ENCODE measurements at regions not wholly inside any gene's neighbourhood (a gene's known extent, or its start where the extent isn't known, plus 50 kb on each side); places are given as distances from the start of the nearest gene placed in this dataset.
A peak's percentile ranks its signal among the peaks of the same experiment; 100 is the strongest.

- peaks cover 11% of the 10 kb centered on the region for H3K4me1 Mint-ChIP-seq
- H3K4me3 Mint-ChIP-seq, result no peak overlapping the region
- no peaks in the 10 kb centered on the region for H3K27me3 Mint-ChIP-seq (ENCODE audit: insufficient read depth)
- H3K27ac ChIP-seq (ENCODE audit: low read depth, low read length), result no peak overlapping the region
- H3K27ac Mint-ChIP-seq, result no peak overlapping the region
- H3K4me1 ChIP-seq (ENCODE audit: control insufficient read depth, insufficient read depth, low read length), result no peaks in the 10 kb centered on the region
- DNase-seq, result peak; percentile 84
- H3K4me3 ChIP-seq (ENCODE audit: low read length), result no peak overlapping the region
- no peaks in the 10 kb centered on the region for H3K36me3 ChIP-seq (ENCODE audit: control insufficient read depth, insufficient read depth, low read length)
- 60 to 68% methylated on average over 5 to 7 of the region's 7 CpGs for WGBS, 2 experiments (ENCODE audit: insufficient coverage in 1 of 2, insufficient read length in 1 of 2)
- H3K27me3 ChIP-seq (ENCODE audit: control insufficient read depth, insufficient read depth, low read length, poor library complexity, severe bottlenecking), result peaks cover 6% of the 10 kb centered on the region
- H3K9me3 ChIP-seq (ENCODE audit: control insufficient read depth, low read length), result no peaks in the 10 kb centered on the region
- H3K36me3 Mint-ChIP-seq (ENCODE audit: low read depth), result no peaks in the 10 kb centered on the region
- H3K9me3 Mint-ChIP-seq, result no peaks in the 10 kb centered on the region
- no peak overlapping the region for H3K9ac ChIP-seq (ENCODE audit: extremely low read depth, low read length, poor library complexity, severe bottlenecking)
- peak; percentile 85 for TF ChIP-seq CTCF (conservative IDR thresholded peaks at IDR 0.05)
Observed at GRCh38 chr9:82606492-82607382, 456.2 kb downstream of the RASEF start.

GRCh38 chr9:82608487-82608886 lies 454.5 kb downstream of the RASEF start:
- 82 to 87% methylated on average over 4 of the region's 4 CpGs for WGBS, 2 experiments (ENCODE audit: insufficient coverage in 1 of 2, insufficient read length in 1 of 2)
- Histone ChIP-seq H3K4me1 (ENCODE audit: control insufficient read depth, insufficient read depth, low read length) (no peaks in the 10 kb centered on the region), H3K36me3 (ENCODE audit: control insufficient read depth, insufficient read depth, low read length) (no peaks in the 10 kb centered on the region), H3K27me3 (ENCODE audit: control insufficient read depth, insufficient read depth, low read length, poor library complexity, severe bottlenecking) (peaks cover 6% of the 10 kb centered on the region), H3K9me3 (ENCODE audit: control insufficient read depth, low read length) (no peaks in the 10 kb centered on the region), H3K4me3 (ENCODE audit: low read length) (no peak overlapping the region), H3K9ac (ENCODE audit: extremely low read depth, low read length, poor library complexity, severe bottlenecking) (no peak overlapping the region), H3K27ac (ENCODE audit: low read depth, low read length) (no peak overlapping the region)
- H3K4me1 Mint-ChIP-seq, result peaks cover 11% of the 10 kb centered on the region
- no peak for DNase-seq
- H3K27me3 Mint-ChIP-seq (ENCODE audit: insufficient read depth), result no peaks in the 10 kb centered on the region
- H3K27ac Mint-ChIP-seq, result no peak overlapping the region
- no peaks in the 10 kb centered on the region for H3K9me3 Mint-ChIP-seq
- no peak for TF ChIP-seq CTCF (conservative IDR thresholded peaks at IDR 0.05)
- no peaks in the 10 kb centered on the region for H3K36me3 Mint-ChIP-seq (ENCODE audit: low read depth)
- no peak overlapping the region for H3K4me3 Mint-ChIP-seq

- H3K36me3 ChIP-seq (ENCODE audit: control insufficient read depth, insufficient read depth, low read length), result no peaks in the 10 kb centered on the region
- H3K27me3 ChIP-seq (ENCODE audit: control insufficient read depth, insufficient read depth, low read length, poor library complexity, severe bottlenecking), result no peaks in the 10 kb centered on the region
- Mint-ChIP-seq H3K27me3 (ENCODE audit: insufficient read depth) (no peaks in the 10 kb centered on the region), H3K36me3 (ENCODE audit: low read depth) (no peaks in the 10 kb centered on the region), H3K27ac (no peak overlapping the region), H3K4me3 (no peak overlapping the region), H3K4me1 (peaks cover 11% of the 10 kb centered on the region), H3K9me3 (no peaks in the 10 kb centered on the region)
- TF ChIP-seq CTCF (conservative IDR thresholded peaks at IDR 0.05), result no peak
- H3K4me1 ChIP-seq (ENCODE audit: control insufficient read depth, insufficient read depth, low read length), result no peaks in the 10 kb centered on the region
- no peak overlapping the region for H3K9ac ChIP-seq (ENCODE audit: extremely low read depth, low read length, poor library complexity, severe bottlenecking)
- DNase-seq, result no peak
- H3K4me3 ChIP-seq (ENCODE audit: low read length), result no peak overlapping the region
- WGBS, 2 experiments (ENCODE audit: insufficient coverage in 1 of 2, insufficient read length in 1 of 2), result 93 to 96% methylated on average over 4 to 5 of the region's 5 CpGs
- no peaks in the 10 kb centered on the region for H3K9me3 ChIP-seq (ENCODE audit: control insufficient read depth, low read length)
- no peak overlapping the region for H3K27ac ChIP-seq (ENCODE audit: low read depth, low read length)
Observed at GRCh38 chr9:82612942-82613341, 450.0 kb downstream of the RASEF start.
